H9 (cell line): ENCODE measurements at regions not wholly inside any gene's neighbourhood (a gene's known extent, or its start where the extent isn't known, plus 50 kb on each side); places are given as distances from the start of the nearest gene placed in this dataset.

Experiments used
- DNase-seq: peaks from one replicate; pipeline ENCODE4 v3.0.0-alpha.2; 2017
- H2AFZ ChIP-seq: one replicate; pipeline ENCODE4 v1.6.1; 2013; ENCODE audit warnings: mild to moderate bottlenecking, low read length, control low read depth, moderate library complexity
- H2AK5ac ChIP-seq: 2 replicates; pipeline ENCODE4 v1.6.1; 2013; ENCODE audit warnings: low read length, control low read depth, mixed read lengths; ENCODE audit not compliant: insufficient read length
- H2BK120ac ChIP-seq: one replicate; pipeline ENCODE4 v1.6.1; 2013; ENCODE audit warnings: low read depth, mild to moderate bottlenecking, low read length, control low read depth, inconsistent platforms; ENCODE audit not compliant: poor library complexity, severe bottlenecking
- H2BK12ac ChIP-seq: 2 replicates; pipeline ENCODE4 v1.6.1; 2013; ENCODE audit warnings: low read length, control low read depth, mixed read lengths, low read depth; ENCODE audit not compliant: insufficient read length
- H2BK15ac ChIP-seq: 2 replicates; pipeline ENCODE4 v1.6.1; 2013; ENCODE audit warnings: low read depth, low read length, control low read depth
- H2BK20ac ChIP-seq: one replicate; pipeline ENCODE4 v1.6.1; 2013; ENCODE audit warnings: low read depth, mild to moderate bottlenecking, low read length, control low read depth, inconsistent platforms; ENCODE audit not compliant: poor library complexity, severe bottlenecking
- H2BK5ac ChIP-seq: 2 replicates; pipeline ENCODE4 v1.6.1; 2013; ENCODE audit warnings: low read length, control low read depth, mixed read lengths; ENCODE audit not compliant: insufficient read length
- H3K14ac ChIP-seq: 2 replicates; pipeline ENCODE4 v1.6.1; 2013; ENCODE audit warnings: low read length, control low read depth; ENCODE audit not compliant: insufficient read depth
- H3K18ac ChIP-seq: 2 replicates; pipeline ENCODE4 v1.6.1; 2013; ENCODE audit warnings: low read depth, mild to moderate bottlenecking, mixed read lengths, low read length, control low read depth; ENCODE audit not compliant: insufficient read length
- H3K23ac ChIP-seq: 2 replicates; pipeline ENCODE4 v1.6.1; 2013; ENCODE audit warnings: low read length, control low read depth, mixed read lengths, low read depth; ENCODE audit not compliant: insufficient read length
- H3K23me2 ChIP-seq: 2 replicates; pipeline ENCODE4 v1.6.1; 2013; ENCODE audit warnings: low read depth, mild to moderate bottlenecking, mixed read lengths, low read length, control low read depth; ENCODE audit not compliant: insufficient read length, poor library complexity, severe bottlenecking
- H3K27ac ChIP-seq: 2 replicates; pipeline ENCODE4 v1.5.1; 2013; ENCODE audit warnings: low read length, control low read depth, mixed read lengths, low read depth; ENCODE audit not compliant: insufficient read length
- H3K27me3 ChIP-seq: 2 replicates; pipeline ENCODE4 v1.6.1; 2013; ENCODE audit warnings: low read length, control low read depth, inconsistent platforms; ENCODE audit not compliant: insufficient read depth
- H3K4ac ChIP-seq: 2 replicates; pipeline ENCODE4 v1.6.1; 2013; ENCODE audit warnings: low read depth, mild to moderate bottlenecking, control low read depth, inconsistent platforms, low read length, moderate library complexity
- H3K4me1 ChIP-seq: 2 replicates; pipeline ENCODE4 v1.6.1; 2013; ENCODE audit warnings: low read length, control low read depth, inconsistent platforms; ENCODE audit not compliant: insufficient read depth
- H3K4me2 ChIP-seq: 2 replicates; pipeline ENCODE4 v1.6.1; 2013; ENCODE audit warnings: low read length, control low read depth, mixed read lengths; ENCODE audit not compliant: insufficient read length, insufficient read depth
- H3K56ac ChIP-seq: 2 replicates; pipeline ENCODE4 v1.6.1; 2013; ENCODE audit warnings: low read depth, mild to moderate bottlenecking, mixed read lengths, low read length, control low read depth; ENCODE audit not compliant: insufficient read length
- H3K79me1 ChIP-seq: 2 replicates; pipeline ENCODE4 v1.6.1; 2013; ENCODE audit warnings: low read depth, mild to moderate bottlenecking, moderate library complexity, low read length, control low read depth, inconsistent platforms; ENCODE audit not compliant: insufficient read depth, poor library complexity, severe bottlenecking
- H3K79me2 ChIP-seq: 2 replicates; pipeline ENCODE4 v1.6.1; 2013; ENCODE audit warnings: low read length, control low read depth, inconsistent platforms; ENCODE audit not compliant: insufficient read depth
- H3K9ac ChIP-seq: 2 replicates; pipeline ENCODE4 v1.6.1; 2013; ENCODE audit warnings: low read length, control low read depth, mixed read lengths; ENCODE audit not compliant: insufficient read length; ENCODE audit errors: extremely low read depth
- H3K9me3 ChIP-seq: one replicate; pipeline ENCODE4 v1.6.1; 2013; ENCODE audit warnings: low read depth, low read length, inconsistent platforms; ENCODE audit not compliant: control insufficient read depth
- H3T11ph ChIP-seq: one replicate; pipeline ENCODE4 v1.6.1; 2013; ENCODE audit warnings: mild to moderate bottlenecking, low read length, control low read depth, inconsistent platforms
- H4K20me1 ChIP-seq: one replicate; pipeline ENCODE4 v1.6.1; 2013; ENCODE audit not compliant: control insufficient read depth, insufficient read length, insufficient read depth
- H4K5ac ChIP-seq: 2 replicates; pipeline ENCODE4 v1.6.1; 2013; ENCODE audit warnings: low read depth, mild to moderate bottlenecking, mixed read lengths, low read length, control low read depth; ENCODE audit not compliant: insufficient read length
- H4K8ac ChIP-seq: replicated peaks from 2 replicates; pipeline ENCODE4 v1.6.1; 2013; ENCODE audit warnings: low read length, control low read depth, mixed read lengths, low read depth; ENCODE audit not compliant: insufficient read length
- H4K91ac ChIP-seq: 2 replicates; pipeline ENCODE4 v1.6.1; 2013; ENCODE audit warnings: low read depth, mild to moderate bottlenecking, moderate library complexity, mixed read lengths, low read length, control low read depth; ENCODE audit not compliant: insufficient read length
- H3K27ac Mint-ChIP-seq, 3 experiments: 2 replicates in 2 of 3; 3 replicates in 1 of 3; pipeline ENCODE4 v1.8.0; 2020 to 2021; ENCODE audit warnings: mixed read lengths in 3 of 3, mild to moderate bottlenecking in 1 of 3, moderate library complexity in 1 of 3
- H3K27me3 Mint-ChIP-seq: 2 replicates; pipeline ENCODE4 v1.8.0; 2021; ENCODE audit warnings: low read depth, mild to moderate bottlenecking, moderate library complexity, mixed read lengths
- H3K36me3 Mint-ChIP-seq, 3 experiments: 2 replicates in 2 of 3; 3 replicates in 1 of 3; pipeline ENCODE4 v1.8.0; 2020 to 2021; ENCODE audit warnings: low read depth in 3 of 3, mixed read lengths in 3 of 3; ENCODE audit not compliant: insufficient read depth in 1 of 3
- H3K4me1 Mint-ChIP-seq, 2 experiments: 2 replicates each; pipeline ENCODE4 v1.8.0; 2020; ENCODE audit warnings: mixed read lengths in 2 of 2
- H3K4me3 Mint-ChIP-seq, 2 experiments: 2 replicates in 1 of 2; 3 replicates in 1 of 2; pipeline ENCODE4 v1.8.0; 2020 to 2021; ENCODE audit warnings: mild to moderate bottlenecking in 2 of 2, mixed read lengths in 2 of 2, moderate library complexity in 1 of 2
- H3K9me3 Mint-ChIP-seq, 2 experiments: 2 replicates in 1 of 2; 3 replicates in 1 of 2; pipeline ENCODE4 v1.8.0; 2020; ENCODE audit warnings: mild to moderate bottlenecking in 2 of 2, mixed read lengths in 2 of 2, moderate library complexity in 1 of 2
- WGBS: extraction: QIAGEN DNeasy Blood & Tissue Kit; methylation state at CpG from one replicate; pipeline ENCODE4 v1.1.7; 2013; ENCODE audit warnings: missing lambda C conversion rate, low lambda C conversion rate, mixed read lengths; ENCODE audit not compliant: insufficient read length; ENCODE audit errors: extremely low coverage; 5-methylcytosine and 5-hydroxymethylcytosine counted together
- TF ChIP-seq, protein P1 (sequence below): fragments of 200-600 bp; sonication (generic); conservative IDR thresholded peaks from 3 replicates; pipeline ENCODE4 v1.8.0; 2021; ENCODE audit warnings: antibody characterized with exemption, mild to moderate bottlenecking

DNA sequence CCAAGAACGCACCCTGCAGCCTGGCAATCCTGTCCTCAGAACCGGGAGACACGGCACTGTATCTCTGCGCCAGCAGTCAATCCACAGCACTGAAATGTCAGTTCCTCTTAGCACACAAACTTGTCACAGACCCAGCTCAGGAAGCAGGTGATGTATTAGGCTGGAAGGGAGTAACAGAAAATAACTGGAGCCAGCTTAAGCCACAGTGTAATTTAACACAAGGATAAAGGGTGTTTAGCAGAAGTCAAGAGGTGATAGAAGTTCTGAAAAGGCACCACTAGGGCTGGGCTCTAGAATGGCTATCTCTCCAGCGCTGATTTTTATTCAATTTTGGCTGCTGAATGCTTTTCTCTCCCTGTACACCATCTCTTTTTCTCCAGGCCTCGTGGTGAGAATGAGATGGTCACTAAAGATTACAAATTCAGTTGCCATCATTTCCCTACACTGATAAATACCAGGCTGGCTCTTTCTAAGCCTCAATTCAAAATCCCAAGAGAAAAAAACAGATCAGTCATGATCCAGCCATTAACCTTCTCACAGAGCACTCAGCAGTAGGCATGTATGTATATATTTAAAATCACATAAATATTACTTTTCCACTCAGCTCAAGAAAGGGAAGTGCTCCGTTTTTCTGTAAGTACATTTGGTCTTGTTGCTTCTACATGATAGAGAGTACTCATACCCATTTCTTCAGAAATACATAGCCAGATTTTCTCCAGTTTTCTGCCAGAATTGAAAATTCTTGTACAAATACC is 102.7 kb upstream of the PRSS1 start:
- no peak for DNase-seq
- H2BK20ac ChIP-seq, result no peak overlapping the region
- H3K4me1 Mint-ChIP-seq, result 0 out of 4 replicates have a peak, but pooled peaks cover 0 to 2% of the 10 kb centered on the region in 2 experiments
- no peak overlapping the region for H3T11ph ChIP-seq
- no peak overlapping the region for H2BK5ac ChIP-seq
- H2BK15ac ChIP-seq, result no peak overlapping the region
- no peaks in the 10 kb centered on the region for H3K4me1 ChIP-seq
- H4K8ac ChIP-seq, result no peak overlapping the region
- H4K5ac ChIP-seq, result no peak overlapping the region
- H3K23me2 ChIP-seq, result no peaks in the 10 kb centered on the region
- H3K27ac Mint-ChIP-seq, result no peak overlapping the region
- TF ChIP-seq, protein P1, sequence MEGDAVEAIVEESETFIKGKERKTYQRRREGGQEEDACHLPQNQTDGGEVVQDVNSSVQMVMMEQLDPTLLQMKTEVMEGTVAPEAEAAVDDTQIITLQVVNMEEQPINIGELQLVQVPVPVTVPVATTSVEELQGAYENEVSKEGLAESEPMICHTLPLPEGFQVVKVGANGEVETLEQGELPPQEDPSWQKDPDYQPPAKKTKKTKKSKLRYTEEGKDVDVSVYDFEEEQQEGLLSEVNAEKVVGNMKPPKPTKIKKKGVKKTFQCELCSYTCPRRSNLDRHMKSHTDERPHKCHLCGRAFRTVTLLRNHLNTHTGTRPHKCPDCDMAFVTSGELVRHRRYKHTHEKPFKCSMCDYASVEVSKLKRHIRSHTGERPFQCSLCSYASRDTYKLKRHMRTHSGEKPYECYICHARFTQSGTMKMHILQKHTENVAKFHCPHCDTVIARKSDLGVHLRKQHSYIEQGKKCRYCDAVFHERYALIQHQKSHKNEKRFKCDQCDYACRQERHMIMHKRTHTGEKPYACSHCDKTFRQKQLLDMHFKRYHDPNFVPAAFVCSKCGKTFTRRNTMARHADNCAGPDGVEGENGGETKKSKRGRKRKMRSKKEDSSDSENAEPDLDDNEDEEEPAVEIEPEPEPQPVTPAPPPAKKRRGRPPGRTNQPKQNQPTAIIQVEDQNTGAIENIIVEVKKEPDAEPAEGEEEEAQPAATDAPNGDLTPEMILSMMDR, result no peak; the same call in 2 of the 3 replicates
- no peak overlapping the region for H3K23ac ChIP-seq
- H4K20me1 ChIP-seq, result no peaks in the 10 kb centered on the region
- no peaks in the 10 kb centered on the region for H3K9me3 ChIP-seq
- H3K9ac ChIP-seq, result no peak overlapping the region
- no peak overlapping the region for H2AK5ac ChIP-seq
- no peak overlapping the region for H2BK120ac ChIP-seq
- H3K14ac ChIP-seq, result no peak overlapping the region
- no peaks in the 10 kb centered on the region for H3K79me1 ChIP-seq
- H3K79me2 ChIP-seq, result no peaks in the 10 kb centered on the region
- no peak overlapping the region for H2BK12ac ChIP-seq
- no peak overlapping the region for H3K4me2 ChIP-seq
- no peak overlapping the region for H3K18ac ChIP-seq
- no peaks in the 10 kb centered on the region for H3K9me3 Mint-ChIP-seq
- H3K27me3 Mint-ChIP-seq, result peaks cover 11% of the 10 kb centered on the region
- no peaks in the 10 kb centered on the region for H3K36me3 Mint-ChIP-seq
- WGBS, result no CpG with 5 or more reads among the region's 7 CpGs
- no peak overlapping the region for H3K4ac ChIP-seq
- no peak overlapping the region for H4K91ac ChIP-seq
- H2AFZ ChIP-seq, result no peak overlapping the region
- no peak overlapping the region for H3K4me3 Mint-ChIP-seq
- H3K56ac ChIP-seq, result no peak overlapping the region
- no peaks in the 10 kb centered on the region; the same call in 1 of the 2 replicates for H3K27me3 ChIP-seq
- no peak overlapping the region for H3K27ac ChIP-seq
